ENCODE measurements at regions not wholly inside any gene's neighbourhood (a gene's known extent, or its start where the extent isn't known, plus 50 kb on each side); places are given as distances from the start of the nearest gene placed in this dataset.

GRCh38 chr1:23639460-23640095, 52.0 kb upstream of the RPL11 start:
- no peak for DNase-seq (ENCODE audit: low read depth in 2 of 2)

DNA sequence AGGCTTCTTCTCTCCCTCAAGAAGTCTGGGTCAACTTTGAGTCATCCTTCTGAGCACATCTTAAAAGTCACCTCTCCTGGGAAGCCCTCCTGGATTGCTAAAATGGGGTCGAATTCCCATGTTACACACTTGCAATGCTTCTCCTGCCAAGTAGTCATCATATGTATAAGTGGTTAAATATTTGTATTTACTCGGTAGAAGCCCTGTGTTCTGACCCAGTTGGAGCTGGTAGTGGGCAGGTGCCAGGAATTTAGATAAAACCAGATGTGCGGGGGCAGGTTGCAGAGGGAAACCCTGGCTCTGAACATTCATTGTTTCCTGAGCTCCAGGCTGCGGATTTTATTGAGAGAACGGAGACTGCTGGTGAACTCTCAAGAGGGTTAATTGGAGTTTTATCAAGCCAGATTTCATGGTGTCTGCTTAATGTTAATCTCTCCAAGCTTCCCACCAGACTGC, 52.8 kb upstream of the RPL11 start:
- DNase-seq (ENCODE audit: low read depth in 2 of 2), result no peak

DNA sequence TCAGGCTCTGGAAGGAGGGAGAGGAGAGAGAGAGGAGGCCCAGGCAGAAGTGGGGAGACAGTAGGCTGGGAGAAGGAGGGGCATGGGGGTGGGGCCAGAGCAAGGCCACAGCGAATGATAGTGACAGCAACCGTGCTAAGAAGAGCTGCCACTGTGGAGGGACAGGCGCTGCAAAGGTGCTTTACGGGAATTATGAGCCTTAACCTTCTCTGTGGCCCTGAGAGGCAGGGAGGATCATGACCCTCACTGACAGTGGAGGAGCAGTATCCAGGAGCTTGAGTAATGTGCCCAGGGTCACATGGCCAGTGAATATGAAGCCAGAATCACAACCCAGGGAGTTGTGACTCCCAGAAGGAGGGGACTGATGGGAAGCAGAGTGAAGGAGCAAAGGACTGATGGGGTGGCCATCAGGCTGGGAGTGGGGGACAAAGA, 53.4 kb upstream of the RPL11 start:
- DNase-seq (ENCODE audit: low read depth in 2 of 2), result no peak

GRCh38 chr1:23636009-23636408, 55.6 kb upstream of the RPL11 start:
- DNase-seq (ENCODE audit: low read depth in 2 of 2), result no peak

GRCh38 chr1:23634840-23635651, 56.6 kb upstream of the RPL11 start:
- DNase-seq (ENCODE audit: low read depth in 2 of 2), result peak; percentile 58 to 62

DNA sequence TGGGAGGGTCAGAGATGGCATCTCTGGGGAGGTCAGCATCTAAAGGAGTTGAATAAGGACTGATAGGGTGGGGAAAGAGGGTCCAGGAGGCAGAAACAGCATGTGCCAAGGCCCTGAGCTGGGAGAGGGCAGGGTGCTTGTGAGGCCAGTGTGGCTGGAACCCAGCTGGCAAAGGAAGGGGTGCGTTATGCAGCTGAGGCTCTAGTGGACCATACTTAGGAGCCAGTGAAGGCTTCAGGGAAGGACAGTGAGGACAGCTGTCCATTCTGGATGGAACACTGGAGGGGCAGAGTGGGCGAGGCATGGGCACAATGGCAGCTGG, 57.1 kb upstream of the RPL11 start:
- DNase-seq (ENCODE audit: low read depth in 2 of 2), result no peak

DNA sequence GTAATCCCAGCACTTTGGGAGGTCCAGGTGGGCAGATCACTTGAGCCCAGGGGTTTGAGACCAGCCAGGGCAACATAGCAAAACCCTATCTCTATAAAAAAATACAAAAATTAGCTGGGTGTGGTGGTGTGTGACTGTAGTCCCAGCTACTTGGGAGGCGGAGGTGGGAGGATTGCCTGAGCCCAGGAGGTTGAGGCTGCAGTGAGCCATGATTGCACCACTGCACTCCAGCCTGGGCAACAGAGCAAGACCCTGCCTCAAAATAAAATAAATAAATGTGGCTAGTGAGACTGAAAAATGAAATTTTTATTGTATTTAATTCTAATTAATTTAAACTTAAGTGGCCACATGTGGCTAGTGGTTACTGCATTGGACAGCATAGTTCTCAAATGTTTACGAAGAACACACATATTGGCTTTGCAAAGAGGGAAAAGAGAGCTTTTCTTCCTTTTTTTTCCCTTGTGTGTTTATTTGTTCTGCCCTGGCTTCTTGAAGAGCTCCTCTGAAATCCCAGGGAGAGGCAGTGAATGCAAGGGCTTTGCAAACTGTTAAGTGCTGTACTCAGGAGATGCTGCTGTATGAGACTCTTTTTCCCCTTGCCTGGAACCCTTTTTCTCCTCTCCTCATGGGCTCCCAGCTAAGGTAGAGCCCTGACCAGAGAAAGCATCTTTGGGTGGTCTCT, 59.0 kb upstream of the RPL11 start:
- DNase-seq (ENCODE audit: low read depth in 2 of 2), result no peak

- no peak for DNase-seq (ENCODE audit: low read depth in 2 of 2)
These were observed 61.8 kb upstream of the RPL11 start for GRCh38 chr1:23629708-23630290.

- no peak for DNase-seq (ENCODE audit: low read depth in 2 of 2)
These were observed 62.6 kb upstream of the RPL11 start for GRCh38 chr1:23628951-23629387.

GRCh38 chr1:23627069-23627735, 64.4 kb upstream of the RPL11 start:
- no peak for DNase-seq (ENCODE audit: low read depth in 2 of 2)

DNA sequence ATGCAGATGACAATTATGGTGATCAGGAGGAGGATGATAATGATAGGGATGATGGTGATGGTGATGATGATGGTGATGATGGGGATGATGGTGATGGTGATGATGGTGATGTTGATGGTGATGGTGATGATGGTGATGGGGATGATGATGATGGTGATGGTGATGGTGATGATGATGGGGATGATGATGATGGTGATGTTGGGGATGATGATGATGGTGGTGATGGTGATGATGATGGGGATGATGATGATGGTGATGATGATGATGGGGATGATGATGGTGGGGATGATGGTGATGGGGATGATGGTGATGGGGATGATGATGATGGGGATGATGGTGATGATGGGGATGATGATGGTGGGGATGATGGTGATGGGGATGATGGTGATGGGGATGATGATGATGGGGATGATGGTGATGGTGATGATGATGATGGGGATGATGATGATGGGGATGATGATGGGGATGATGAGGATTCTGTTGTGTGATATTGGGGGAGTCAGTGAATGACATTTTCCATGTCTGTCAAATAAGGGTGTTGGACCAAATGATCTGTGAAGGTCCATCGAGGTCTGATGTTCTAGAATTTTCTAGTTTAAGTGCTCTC, 65.6 kb upstream of the RPL11 start:
- no peak for DNase-seq (ENCODE audit: low read depth in 2 of 2)

- DNase-seq (ENCODE audit: low read depth in 2 of 2), result no peak
These were observed 66.1 kb upstream of the RPL11 start for GRCh38 chr1:23625459-23625858.

DNA sequence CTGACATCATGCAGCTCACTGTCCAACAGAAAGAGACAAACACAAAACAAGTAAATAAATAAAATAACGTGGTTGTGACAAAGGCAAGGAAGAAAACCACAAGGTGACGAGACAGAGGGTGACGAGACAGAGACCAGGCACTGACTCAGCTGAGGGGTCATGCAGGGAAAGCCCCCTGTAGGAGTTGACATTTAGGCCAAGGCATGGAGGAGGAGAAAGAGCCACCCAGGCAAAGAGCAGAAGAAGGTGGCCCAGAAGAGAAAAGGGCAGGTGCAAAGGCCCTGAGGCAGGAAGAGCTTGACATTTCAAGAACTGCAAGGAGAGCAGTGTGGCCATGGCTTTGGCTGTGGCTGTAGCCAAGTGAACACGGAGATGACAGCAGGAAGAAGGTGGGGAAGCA, 65.1 kb upstream of the ID3 start:
- no peak for DNase-seq (ENCODE audit: low read depth in 2 of 2)

- DNase-seq (ENCODE audit: low read depth in 2 of 2), result no peak
These were observed 63.0 kb upstream of the ID3 start for GRCh38 chr1:23622284-23622683.

GRCh38 chr1:23620605-23621004, 61.3 kb upstream of the ID3 start:
- DNase-seq (ENCODE audit: low read depth in 2 of 2), result no peak

DNA sequence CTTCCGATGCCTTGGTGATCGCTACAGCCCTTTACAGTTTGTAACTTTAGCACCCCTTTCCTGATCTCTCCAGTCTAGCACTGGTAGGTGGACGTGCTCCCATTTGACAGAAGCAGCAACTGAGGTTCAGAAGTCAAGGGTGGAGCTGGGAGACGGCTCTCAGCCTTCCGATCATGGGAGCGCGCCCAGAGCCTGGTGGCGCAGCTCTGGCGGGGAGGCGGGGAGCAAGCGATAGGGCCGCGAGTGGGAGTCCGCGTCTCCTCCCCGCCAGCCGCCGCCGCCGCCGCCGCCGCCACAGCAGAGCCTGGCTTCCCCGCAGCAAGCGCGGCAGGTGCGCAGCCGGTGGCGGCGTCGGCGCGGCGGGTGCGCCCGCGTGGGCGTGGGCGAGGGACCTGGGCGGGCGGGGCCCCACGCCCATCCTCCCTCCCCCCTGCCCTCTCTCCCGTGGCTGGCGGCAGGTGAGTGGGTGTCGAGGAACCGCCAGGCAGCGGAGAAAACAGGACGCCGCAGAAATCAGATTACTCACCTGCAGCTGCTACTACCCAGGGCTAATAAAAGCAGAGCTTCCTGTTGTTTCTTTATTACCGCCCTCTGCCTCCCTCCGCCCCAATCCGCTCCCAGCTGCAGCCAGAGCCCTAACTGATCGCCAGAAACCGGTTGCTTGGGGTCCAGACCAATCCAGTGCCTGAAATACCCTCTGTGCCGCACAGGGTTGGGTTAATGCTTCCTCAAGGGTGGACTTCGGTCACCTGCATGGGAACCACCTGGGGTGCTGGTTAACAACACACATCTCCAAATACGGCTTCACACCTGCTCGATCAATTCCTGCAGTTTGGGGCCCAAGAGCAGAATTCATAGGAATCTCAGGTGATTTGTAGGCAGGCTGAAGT, 60.2 kb upstream of the ID3 start:
- no peak for DNase-seq (ENCODE audit: low read depth in 2 of 2)

GRCh38 chr1:23618586-23619083, 59.3 kb upstream of the ID3 start:
- DNase-seq (ENCODE audit: low read depth in 2 of 2), result no peak

DNA sequence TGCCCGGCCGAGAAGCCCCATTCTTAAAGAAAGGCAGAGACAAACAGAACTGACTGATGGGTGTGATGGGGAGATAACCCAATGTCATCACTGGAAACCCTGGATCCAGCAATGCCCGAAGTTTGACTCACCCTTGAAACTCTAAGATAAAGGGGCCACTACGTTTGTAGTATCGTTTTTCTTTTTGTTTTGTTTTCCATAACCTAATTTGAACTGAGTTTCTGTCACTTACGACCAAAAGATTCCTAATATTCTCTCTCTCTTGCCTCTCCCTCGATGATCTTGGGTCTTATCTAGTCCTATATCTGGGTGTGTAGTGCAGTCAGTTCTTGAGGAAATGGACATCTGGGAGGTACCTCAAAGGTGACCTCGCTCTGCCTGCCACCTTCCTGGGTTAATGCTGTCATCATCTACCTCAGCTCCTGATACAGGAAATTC, 57.8 kb upstream of the ID3 start:
- no peak for DNase-seq (ENCODE audit: low read depth in 2 of 2)

DNA sequence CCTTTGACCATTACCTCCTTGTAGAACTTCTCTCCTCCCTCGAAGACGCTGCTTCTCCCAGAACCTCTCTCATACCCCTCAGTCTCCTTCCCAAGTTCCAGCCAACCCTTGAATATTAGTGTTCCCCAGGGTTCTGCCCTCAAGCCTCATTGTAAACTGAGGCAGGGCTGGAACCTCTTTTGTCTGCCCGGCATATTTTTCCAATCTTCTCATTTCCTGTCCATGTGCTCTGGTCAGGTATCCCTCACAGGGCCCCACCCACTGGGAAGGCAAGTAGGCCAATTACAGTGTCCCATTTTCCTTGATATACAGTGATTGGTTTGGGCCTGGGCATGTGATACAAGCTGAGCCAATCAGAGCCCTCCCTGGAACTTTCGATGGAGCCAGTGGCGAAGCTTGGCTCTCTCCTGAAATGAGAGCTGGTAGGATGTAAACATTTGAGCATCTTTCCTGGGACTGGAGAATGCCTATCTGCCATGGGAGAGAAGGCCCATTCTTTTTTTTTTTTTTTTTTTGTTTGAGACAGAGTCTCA, 57.1 kb upstream of the ID3 start:
- no peak for DNase-seq (ENCODE audit: low read depth in 2 of 2)

DNA sequence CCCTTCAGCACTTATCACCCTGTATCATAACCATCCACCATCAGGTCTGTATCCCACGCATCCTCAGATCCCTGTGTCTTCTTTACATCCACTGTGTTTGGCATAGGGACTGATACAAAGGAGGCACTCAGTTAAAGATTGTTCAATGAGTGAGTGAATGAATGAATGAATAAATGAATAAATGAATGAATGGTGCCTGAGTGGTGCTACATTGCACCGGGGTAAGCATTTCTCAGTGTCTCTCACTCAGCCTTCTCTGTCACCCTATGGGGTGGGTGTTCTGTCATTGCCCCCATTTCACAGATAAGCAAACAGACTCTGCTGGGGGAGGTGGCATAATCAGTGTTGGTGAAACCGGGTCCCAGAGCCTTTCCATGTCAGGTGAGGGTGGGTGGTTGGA, 56.6 kb upstream of the ID3 start:
- no peak for DNase-seq (ENCODE audit: low read depth in 2 of 2)

Data from fibroblast of skin of left biceps (primary cell).